Peyer's patch (tissue), 4 donors: ENCODE measurements at regions not wholly inside any gene's neighbourhood (a gene's known extent, or its start where the extent isn't known, plus 50 kb on each side); places are given as distances from the start of the nearest gene placed in this dataset.

Experiments used
- POLR2A ChIP-seq, 2 donors: fragments of 450-650 bp; IDR thresholded peaks; one replicate each; pipeline ENCODE4 v1.5.1; 2017; ENCODE audit warnings: antibody characterized with exemption in 2 of 2, mild to moderate bottlenecking in 2 of 2, moderate library complexity in 2 of 2
- TF ChIP-seq, protein P1 (sequence below), 6 experiments: fragments of 450-650 bp in 4 of 6; fragments of 200-600 bp in 2 of 6; sonication (generic) in 1 of 6; IDR thresholded peaks; one replicate each; pipeline ENCODE4 v1.5.1; 2017 to 2019; ENCODE audit warnings: antibody characterized with exemption in 6 of 6, mild to moderate bottlenecking in 3 of 6, moderate library complexity in 1 of 6

GRCh38 chr2:437180-437579 is 149.3 kb upstream of the ALKAL2 start:
- TF ChIP-seq, protein P1, sequence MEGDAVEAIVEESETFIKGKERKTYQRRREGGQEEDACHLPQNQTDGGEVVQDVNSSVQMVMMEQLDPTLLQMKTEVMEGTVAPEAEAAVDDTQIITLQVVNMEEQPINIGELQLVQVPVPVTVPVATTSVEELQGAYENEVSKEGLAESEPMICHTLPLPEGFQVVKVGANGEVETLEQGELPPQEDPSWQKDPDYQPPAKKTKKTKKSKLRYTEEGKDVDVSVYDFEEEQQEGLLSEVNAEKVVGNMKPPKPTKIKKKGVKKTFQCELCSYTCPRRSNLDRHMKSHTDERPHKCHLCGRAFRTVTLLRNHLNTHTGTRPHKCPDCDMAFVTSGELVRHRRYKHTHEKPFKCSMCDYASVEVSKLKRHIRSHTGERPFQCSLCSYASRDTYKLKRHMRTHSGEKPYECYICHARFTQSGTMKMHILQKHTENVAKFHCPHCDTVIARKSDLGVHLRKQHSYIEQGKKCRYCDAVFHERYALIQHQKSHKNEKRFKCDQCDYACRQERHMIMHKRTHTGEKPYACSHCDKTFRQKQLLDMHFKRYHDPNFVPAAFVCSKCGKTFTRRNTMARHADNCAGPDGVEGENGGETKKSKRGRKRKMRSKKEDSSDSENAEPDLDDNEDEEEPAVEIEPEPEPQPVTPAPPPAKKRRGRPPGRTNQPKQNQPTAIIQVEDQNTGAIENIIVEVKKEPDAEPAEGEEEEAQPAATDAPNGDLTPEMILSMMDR (IDR thresholded peaks at IDR 0.05), result no peak
- TF ChIP-seq POLR2A (IDR thresholded peaks at IDR 0.05), result no peak
